ENCODE measurements at regions not wholly inside any gene's neighbourhood (a gene's known extent, or its start where the extent isn't known, plus 50 kb on each side); places are given as distances from the start of the nearest gene placed in this dataset.

GRCh38 chr3:153252963-153253362, 90.9 kb downstream of the RAP2B start:
- TF ChIP-seq POLR2AphosphoS5 (IDR thresholded peaks at IDR 0.05; ENCODE audit: low read depth, low read length), result no peak
- TF ChIP-seq CTCF (IDR thresholded peaks at IDR 0.05), result no peak
- no peak for TF ChIP-seq TCF7L2 (IDR thresholded peaks at IDR 0.05; ENCODE audit: low read depth, low read length)

Measured in Panc1 (cell line).